T-cell (primary cell): ENCODE measurements at regions not wholly inside any gene's neighbourhood (a gene's known extent, or its start where the extent isn't known, plus 50 kb on each side); places are given as distances from the start of the nearest gene placed in this dataset.

Experiments
- ATAC-seq, 4 experiments: fragments of 200-7000 bp in 3 of 4; fragments of 150-1000 bp in 1 of 4; cut with Tn5 transposase; replicated peaks in 1 of 4; 1 replicate in 3 of 4; 2 replicates in 1 of 4; pipeline ENCODE4 v1.10.0; 2021; ENCODE audit warnings: moderate library complexity in 3 of 4, mild to moderate bottlenecking in 2 of 4, moderate number of reproducible peaks in 1 of 4
- CTCF ChIA-PET, 2 donors: fragments of 300-600 bp; sonication (Branson Sonifier 250); formaldehyde crosslinking; loops; one replicate each; lab custom pipeline; 2022; ENCODE audit warnings: antibody characterized with exemption in 2 of 2; lab: Charles Lee
- POLR2A ChIA-PET, 2 donors: fragments of 300-600 bp; sonication (Branson Sonifier 250); formaldehyde crosslinking; loops; one replicate each; lab custom pipeline; 2022; ENCODE audit warnings: antibody characterized with exemption in 2 of 2; lab: Charles Lee
- DNase-seq, 35 experiments: peaks; one replicate each; pipeline versions ENCODE4 v3.0.0 to v3.0.0-alpha.2; 2013 to 2023
- H3K27ac ChIP-seq: one replicate; pipeline ENCODE4 v1.5.1; 2013; ENCODE audit warnings: low read length
- H3K27me3 ChIP-seq, 2 experiments: replicated peaks in 1 of 2; 1 replicate in 1 of 2; 2 replicates in 1 of 2; pipeline versions ENCODE4 v1.6.1 to v1.7.0; 2013; ENCODE audit warnings: low read length in 1 of 2, mixed read lengths in 1 of 2; ENCODE audit not compliant: control insufficient read depth in 2 of 2, insufficient read depth in 2 of 2; ENCODE audit errors: extremely low read depth in 1 of 2
- H3K36me3 ChIP-seq, 2 donors: 1 replicate in 1 of 2; 2 replicates in 1 of 2; pipeline versions ENCODE4 v1.6.1 to v1.7.0; 2013; ENCODE audit warnings: low read length in 1 of 2; ENCODE audit not compliant: control insufficient read depth in 2 of 2, insufficient read depth in 1 of 2; ENCODE audit errors: extremely low read depth in 1 of 2
- H3K4me1 ChIP-seq, 2 experiments: 1 replicate in 1 of 2; 2 replicates in 1 of 2; pipeline versions ENCODE4 v1.6.1 to v1.7.0; 2013; ENCODE audit warnings: low read length in 2 of 2, mixed read lengths in 1 of 2; ENCODE audit not compliant: insufficient read depth in 2 of 2, control insufficient read depth in 1 of 2; ENCODE audit errors: extremely low read depth in 1 of 2
- H3K4me3 ChIP-seq, 2 donors: 1 replicate in 1 of 2; 2 replicates in 1 of 2; pipeline versions ENCODE4 v1.5.1 to v1.7.0; 2013; ENCODE audit warnings: mild to moderate bottlenecking in 2 of 2, low read length in 1 of 2, moderate library complexity in 1 of 2; ENCODE audit not compliant: control insufficient read depth in 1 of 2; ENCODE audit errors: extremely low read depth in 1 of 2
- H3K9me3 ChIP-seq: 2 replicates; pipeline ENCODE4 v1.7.0; 2013
- H3K27ac Mint-ChIP-seq, 2 donors: one replicate each; pipeline ENCODE4 v1.8.0; 2020 to 2021; ENCODE audit warnings: mild to moderate bottlenecking in 2 of 2, mixed read lengths in 2 of 2
- H3K27me3 Mint-ChIP-seq, 2 donors: one replicate each; pipeline ENCODE4 v1.8.0; 2021 to 2022; ENCODE audit warnings: mixed read lengths in 2 of 2
- H3K36me3 Mint-ChIP-seq: one replicate; pipeline ENCODE4 v1.8.0; 2021; ENCODE audit warnings: mixed read lengths
- H3K4me1 Mint-ChIP-seq, 3 donors: one replicate each; pipeline ENCODE4 v1.8.0; 2020 to 2022; ENCODE audit warnings: mixed read lengths in 3 of 3, mild to moderate bottlenecking in 1 of 3
- H3K4me3 Mint-ChIP-seq, 3 donors: one replicate each; pipeline ENCODE4 v1.8.0; 2020 to 2022; ENCODE audit warnings: mild to moderate bottlenecking in 3 of 3, mixed read lengths in 3 of 3, moderate library complexity in 3 of 3
- H3K9me3 Mint-ChIP-seq, 3 donors: one replicate each; pipeline ENCODE4 v1.8.0; 2020 to 2022; ENCODE audit warnings: mixed read lengths in 3 of 3
- WGBS: methylation state at CpG from one replicate; pipeline ENCODE4 v1.1.5; 2013; ENCODE audit warnings: missing lambda C conversion rate; ENCODE audit not compliant: insufficient coverage; 5-methylcytosine and 5-hydroxymethylcytosine counted together

DNA sequence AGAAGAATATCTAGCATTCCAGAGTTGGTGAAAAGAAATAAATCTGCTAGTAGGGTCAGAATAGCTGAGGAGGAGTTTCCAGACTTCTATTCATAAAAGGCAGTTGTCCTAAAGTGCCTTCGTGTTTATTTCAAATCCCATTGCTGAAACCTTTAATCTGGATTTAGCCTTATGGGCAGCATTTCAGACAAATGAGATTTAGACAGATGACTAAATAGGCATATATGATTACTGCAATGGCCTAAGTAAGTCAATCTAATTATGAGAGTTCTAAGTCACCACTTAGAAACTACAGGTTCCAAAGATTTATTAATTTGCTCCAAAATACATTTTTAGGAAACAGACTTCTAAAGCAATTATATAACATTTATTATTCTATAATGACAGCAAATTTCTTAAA, 368.7 kb downstream of the LIG4 start:
- H3K27me3 Mint-ChIP-seq, result no peaks in the 10 kb centered on the region
- ATAC-seq (no peak), DNase-seq (no peak)
- POLR2A ChIA-PET, result no interaction called here
- CTCF ChIA-PET, result no interaction called here
- no peak overlapping the region for H3K27ac ChIP-seq
- no peaks in the 10 kb centered on the region for H3K36me3 ChIP-seq
- no peaks in the 10 kb centered on the region for H3K9me3 Mint-ChIP-seq
- no peak overlapping the region for H3K27ac Mint-ChIP-seq
- no peaks in the 10 kb centered on the region for H3K9me3 ChIP-seq
- H3K4me1 Mint-ChIP-seq, result no peaks in the 10 kb centered on the region
- H3K36me3 Mint-ChIP-seq, result no peaks in the 10 kb centered on the region
- H3K4me3 ChIP-seq, result no peak overlapping the region
- H3K4me3 Mint-ChIP-seq, result no peak overlapping the region
- no peaks in the 10 kb centered on the region for H3K4me1 ChIP-seq
- WGBS, result no CpG with 5 or more reads among the region's 1 CpG
- no peaks in the 10 kb centered on the region for H3K27me3 ChIP-seq

DNA sequence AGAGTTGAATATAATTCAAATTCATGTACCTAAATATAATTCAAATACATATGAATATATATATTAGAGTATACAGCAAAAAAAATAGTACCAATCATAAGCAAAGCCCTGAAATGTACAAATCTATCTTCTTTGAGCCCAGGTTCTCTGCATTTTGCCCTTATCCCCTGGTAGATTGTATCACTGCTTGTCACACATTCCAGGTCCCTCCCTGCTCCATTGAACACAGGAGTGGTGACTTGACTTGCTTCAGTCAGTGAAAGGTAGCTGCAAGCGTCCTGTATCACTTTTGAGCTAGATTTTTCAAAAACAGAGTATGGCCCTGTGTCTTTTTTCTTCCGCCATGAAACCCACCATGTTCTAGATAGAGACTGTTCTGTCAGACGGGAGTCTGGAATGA, 369.4 kb downstream of the LIG4 start:
- H3K27ac ChIP-seq, result no peak overlapping the region
- ATAC-seq (no peak), DNase-seq (no peak)
- no peak overlapping the region for H3K4me3 ChIP-seq
- Mint-ChIP-seq H3K4me3 (no peak overlapping the region), H3K27me3 (no peaks in the 10 kb centered on the region), H3K9me3 (no peaks in the 10 kb centered on the region), H3K27ac (no peak overlapping the region), H3K4me1 (no peaks in the 10 kb centered on the region), H3K36me3 (no peaks in the 10 kb centered on the region)
- H3K4me1 ChIP-seq, result no peaks in the 10 kb centered on the region
- CTCF ChIA-PET, result no interaction called here
- no peaks in the 10 kb centered on the region for H3K36me3 ChIP-seq
- POLR2A ChIA-PET, result no interaction called here
- H3K9me3 ChIP-seq, result no peaks in the 10 kb centered on the region
- 44% methylated on average over 2 of the region's 3 CpGs for WGBS
- no peaks in the 10 kb centered on the region for H3K27me3 ChIP-seq

DNA sequence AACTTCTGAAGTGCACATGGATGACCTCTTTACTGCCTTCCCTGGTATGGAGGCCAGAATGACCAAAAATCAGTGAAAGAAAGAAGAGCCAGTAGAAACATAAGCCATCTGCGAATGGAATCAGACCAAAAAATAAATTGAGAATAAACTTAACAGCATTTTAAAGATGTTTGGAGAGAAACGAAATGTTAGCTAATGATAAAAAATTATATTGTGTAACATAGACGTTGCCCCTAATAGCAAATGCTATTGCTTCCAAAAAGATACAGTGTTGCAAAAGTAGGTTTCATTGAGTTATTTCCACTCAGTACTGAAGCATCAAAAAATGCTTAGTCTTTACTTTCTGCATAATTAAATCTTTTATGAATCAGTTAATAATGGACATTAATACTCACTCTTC, 371.7 kb downstream of the LIG4 start:
- ChIA-PET POLR2A (no interaction called here), CTCF (no interaction called here)
- H3K4me1 Mint-ChIP-seq, result no peaks in the 10 kb centered on the region
- no peak overlapping the region for H3K27ac Mint-ChIP-seq
- H3K27me3 Mint-ChIP-seq, result no peaks in the 10 kb centered on the region
- ATAC-seq (no peak), DNase-seq (no peak)
- Histone ChIP-seq H3K27me3 (no peaks in the 10 kb centered on the region), H3K4me3 (no peak overlapping the region), H3K9me3 (no peaks in the 10 kb centered on the region), H3K27ac (no peak overlapping the region), H3K36me3 (no peaks in the 10 kb centered on the region), H3K4me1 (no peaks in the 10 kb centered on the region)
- no peaks in the 10 kb centered on the region for H3K36me3 Mint-ChIP-seq
- no peak overlapping the region for H3K4me3 Mint-ChIP-seq
- H3K9me3 Mint-ChIP-seq, result no peaks in the 10 kb centered on the region
- no CpG with 5 or more reads among the region's 3 CpGs for WGBS

DNA sequence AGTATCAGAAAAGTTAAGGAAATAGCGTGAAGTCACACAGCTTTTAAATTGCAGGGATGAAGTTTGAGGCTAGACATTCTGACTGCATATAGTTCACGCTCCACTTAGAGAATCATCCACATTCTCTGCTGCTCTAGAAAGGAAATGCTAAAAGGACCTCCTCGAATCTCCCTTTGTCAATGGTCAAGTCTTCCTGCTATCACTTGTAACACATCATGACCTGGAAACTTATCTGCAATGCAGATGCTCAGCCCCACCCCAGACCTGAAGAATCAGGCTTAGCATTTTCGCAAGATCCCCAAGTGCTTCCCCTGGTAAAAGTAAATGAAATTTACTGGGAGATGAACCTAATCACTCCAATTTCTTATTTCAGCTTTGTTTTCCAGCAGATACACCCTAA, 372.1 kb downstream of the LIG4 start:
- no peak for ATAC-seq

DNA sequence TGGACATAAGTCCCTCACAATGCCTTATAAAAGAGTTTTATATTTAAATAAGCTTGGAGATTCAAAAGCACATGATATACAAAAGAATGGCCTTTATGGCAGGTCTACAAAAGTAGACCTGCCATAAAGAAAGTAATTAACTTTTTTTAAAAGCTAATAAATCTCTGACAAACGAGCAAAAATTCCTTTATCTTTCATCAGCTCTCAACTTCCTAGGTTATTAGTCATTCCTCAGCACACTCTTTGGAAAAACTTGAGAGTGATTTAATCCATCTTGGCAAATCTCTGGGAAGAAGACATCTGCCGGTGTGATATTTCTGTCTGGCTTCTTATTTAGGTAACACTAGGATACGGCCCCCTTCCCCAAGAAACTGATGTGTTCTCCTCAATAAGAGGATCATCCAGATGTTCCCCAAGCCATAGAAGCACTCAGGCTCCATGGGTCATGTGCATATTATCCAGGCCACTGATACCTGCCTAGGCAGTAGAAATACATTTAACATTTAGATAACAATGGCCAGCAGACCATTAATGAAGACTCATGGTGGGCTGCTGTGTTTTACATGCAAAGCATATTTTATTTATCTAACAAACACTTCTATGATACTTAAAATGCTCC, 372.7 kb downstream of the LIG4 start:
- Mint-ChIP-seq H3K27ac (no peak overlapping the region), H3K27me3 (no peaks in the 10 kb centered on the region), H3K4me3 (no peak overlapping the region), H3K4me1 (no peaks in the 10 kb centered on the region), H3K36me3 (no peaks in the 10 kb centered on the region), H3K9me3 (no peaks in the 10 kb centered on the region)
- Histone ChIP-seq H3K4me3 (no peak overlapping the region), H3K27me3 (no peaks in the 10 kb centered on the region), H3K36me3 (no peaks in the 10 kb centered on the region), H3K9me3 (no peaks in the 10 kb centered on the region), H3K4me1 (no peaks in the 10 kb centered on the region), H3K27ac (no peak overlapping the region)
- POLR2A ChIA-PET, result no interaction called here
- ATAC-seq (no peak), DNase-seq (no peak)
- 81% methylated on average over 2 of the region's 3 CpGs for WGBS
- CTCF ChIA-PET, result no interaction called here

More for the DNA sequence above, 372.1 kb downstream of the LIG4 start:
- Histone ChIP-seq H3K9me3 (no peaks in the 10 kb centered on the region), H3K27me3 (no peaks in the 10 kb centered on the region), H3K27ac (no peak overlapping the region), H3K4me1 (no peaks in the 10 kb centered on the region), H3K36me3 (no peaks in the 10 kb centered on the region), H3K4me3 (no peak overlapping the region)
- ChIA-PET CTCF (no interaction called here), POLR2A (no interaction called here)
- no peaks in the 10 kb centered on the region for H3K4me1 Mint-ChIP-seq
- H3K4me3 Mint-ChIP-seq, result no peak overlapping the region
- no peaks in the 10 kb centered on the region for H3K36me3 Mint-ChIP-seq
- no peaks in the 10 kb centered on the region for H3K9me3 Mint-ChIP-seq
- H3K27me3 Mint-ChIP-seq, result no peaks in the 10 kb centered on the region
- WGBS, result 49% methylated on average over 2 of the region's 4 CpGs
- no peak for DNase-seq
- no peak overlapping the region for H3K27ac Mint-ChIP-seq

DNA sequence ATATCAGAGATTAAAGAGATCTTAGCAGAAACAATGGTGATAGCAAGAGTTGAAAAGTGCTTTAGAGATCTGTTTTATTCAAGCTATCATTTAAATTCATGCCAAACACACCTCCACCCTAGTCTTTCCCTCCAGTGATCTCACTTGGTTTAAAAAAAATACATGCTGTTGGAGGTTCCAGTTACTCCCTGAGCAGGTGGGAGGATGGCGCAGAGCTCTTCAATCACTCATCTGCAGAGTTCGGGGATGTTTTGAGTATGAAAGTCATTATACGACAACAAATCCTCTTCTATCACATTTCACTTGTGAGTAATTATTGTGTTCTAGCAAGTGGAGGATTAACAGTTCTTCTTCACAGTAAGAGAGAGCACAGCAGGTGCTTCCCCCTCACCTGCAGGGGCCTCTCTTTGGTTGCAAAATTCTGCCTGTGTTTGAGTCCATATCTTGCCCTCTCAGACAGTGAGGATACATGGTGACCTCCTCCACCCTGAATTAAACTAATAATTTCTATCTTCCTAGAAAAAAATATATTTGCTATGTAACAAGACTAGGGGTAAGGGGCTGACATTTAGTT, 376.7 kb downstream of the LIG4 start:
- H3K4me3 Mint-ChIP-seq, result no peak overlapping the region
- DNase-seq (no peak), ATAC-seq (no peak)
- H3K27ac Mint-ChIP-seq, result no peak overlapping the region
- POLR2A ChIA-PET, result no interaction called here
- CTCF ChIA-PET, result no interaction called here
- Histone ChIP-seq H3K4me1 (no peaks in the 10 kb centered on the region), H3K4me3 (no peak overlapping the region), H3K27ac (no peak overlapping the region), H3K9me3 (no peaks in the 10 kb centered on the region), H3K36me3 (no peaks in the 10 kb centered on the region), H3K27me3 (no peaks in the 10 kb centered on the region)
- no peaks in the 10 kb centered on the region for H3K36me3 Mint-ChIP-seq
- no peaks in the 10 kb centered on the region for H3K4me1 Mint-ChIP-seq
- H3K27me3 Mint-ChIP-seq, result no peaks in the 10 kb centered on the region
- peaks cover 0 to 4% (median 0%) of the 10 kb centered on the region in 3 donors for H3K9me3 Mint-ChIP-seq
- WGBS, result no CpG with 5 or more reads among the region's 3 CpGs

DNA sequence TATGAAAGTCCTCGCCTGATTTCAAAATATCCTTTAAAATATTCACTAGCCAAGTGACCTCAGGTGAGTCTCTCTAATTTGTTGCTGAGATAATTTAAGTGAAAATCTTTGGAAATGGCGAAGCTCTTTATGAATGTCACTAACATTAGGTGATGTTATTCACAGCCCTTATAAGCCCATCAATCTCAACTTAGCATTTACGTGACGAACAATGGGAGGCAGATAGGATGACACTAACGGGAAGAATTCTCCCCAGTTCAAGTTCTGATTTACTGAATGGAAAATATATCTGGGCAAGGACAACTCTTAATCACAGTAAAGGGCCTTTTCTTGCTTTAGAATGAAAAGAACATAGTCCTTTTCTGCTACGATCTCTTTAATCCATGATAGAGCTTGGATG, 378.7 kb downstream of the LIG4 start:
- Histone ChIP-seq H3K27me3 (no peaks in the 10 kb centered on the region), H3K36me3 (no peaks in the 10 kb centered on the region), H3K4me1 (no peaks in the 10 kb centered on the region), H3K4me3 (no peak overlapping the region), H3K27ac (no peak overlapping the region), H3K9me3 (no peaks in the 10 kb centered on the region)
- no peak for DNase-seq
- ATAC-seq, result no peak
- CTCF ChIA-PET, result no interaction called here
- H3K4me1 Mint-ChIP-seq, result no peaks in the 10 kb centered on the region
- no peaks in the 10 kb centered on the region for H3K36me3 Mint-ChIP-seq
- peaks cover 0 to 9% (median 4%) of the 10 kb centered on the region in 3 donors for H3K9me3 Mint-ChIP-seq
- POLR2A ChIA-PET, result no interaction called here
- 88% methylated on average over 1 of the region's 6 CpGs for WGBS
- no peak overlapping the region for H3K4me3 Mint-ChIP-seq
- H3K27ac Mint-ChIP-seq, result no peak overlapping the region
- H3K27me3 Mint-ChIP-seq, result no peaks in the 10 kb centered on the region
